Fibroblast of the aortic adventitia (primary cell): ENCODE measurements at regions not wholly inside any gene's neighbourhood (a gene's known extent, or its start where the extent isn't known, plus 50 kb on each side); places are given as distances from the start of the nearest gene placed in this dataset.

Experiments used
- DNase-seq: peaks from one replicate; pipeline ENCODE4 v3.0.0-alpha.2; 2010; ENCODE audit warnings: low read depth
- H3K4me3 ChIP-seq: 2 replicates; pipeline ENCODE4 v1.5.1; 2011; ENCODE audit warnings: low read depth, mild to moderate bottlenecking, control low read depth, low read length, moderate library complexity
- TF ChIP-seq, protein P1 (sequence below): IDR thresholded peaks from 2 replicates; pipeline ENCODE4 v1.5.1; 2011; ENCODE audit warnings: mild to moderate bottlenecking, low read length, control low read depth, inconsistent platforms; ENCODE audit not compliant: insufficient read depth

DNA sequence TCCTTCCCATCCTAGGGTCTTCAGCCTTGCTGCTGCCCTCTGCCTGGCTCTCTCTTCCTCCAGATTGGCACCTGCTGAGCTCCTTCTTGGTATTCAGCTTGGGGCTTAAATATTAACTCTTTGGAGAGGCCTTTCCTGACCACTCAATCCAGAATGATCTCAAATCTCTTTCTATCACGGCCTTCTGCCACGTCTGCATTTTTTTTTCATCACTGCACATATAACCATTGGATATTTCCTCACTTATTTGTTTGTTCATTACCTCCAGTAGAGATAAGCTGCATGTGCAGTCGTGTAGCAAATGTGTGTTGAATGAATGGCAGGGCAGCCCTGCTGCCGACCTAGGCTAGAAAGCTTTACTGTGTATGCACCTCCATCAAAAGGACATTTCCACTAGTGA lies 51.6 kb upstream of the MPP7 start:
- H3K4me3 ChIP-seq = no peak overlapping the region
- DNase-seq = no peak
- TF ChIP-seq, protein P1, sequence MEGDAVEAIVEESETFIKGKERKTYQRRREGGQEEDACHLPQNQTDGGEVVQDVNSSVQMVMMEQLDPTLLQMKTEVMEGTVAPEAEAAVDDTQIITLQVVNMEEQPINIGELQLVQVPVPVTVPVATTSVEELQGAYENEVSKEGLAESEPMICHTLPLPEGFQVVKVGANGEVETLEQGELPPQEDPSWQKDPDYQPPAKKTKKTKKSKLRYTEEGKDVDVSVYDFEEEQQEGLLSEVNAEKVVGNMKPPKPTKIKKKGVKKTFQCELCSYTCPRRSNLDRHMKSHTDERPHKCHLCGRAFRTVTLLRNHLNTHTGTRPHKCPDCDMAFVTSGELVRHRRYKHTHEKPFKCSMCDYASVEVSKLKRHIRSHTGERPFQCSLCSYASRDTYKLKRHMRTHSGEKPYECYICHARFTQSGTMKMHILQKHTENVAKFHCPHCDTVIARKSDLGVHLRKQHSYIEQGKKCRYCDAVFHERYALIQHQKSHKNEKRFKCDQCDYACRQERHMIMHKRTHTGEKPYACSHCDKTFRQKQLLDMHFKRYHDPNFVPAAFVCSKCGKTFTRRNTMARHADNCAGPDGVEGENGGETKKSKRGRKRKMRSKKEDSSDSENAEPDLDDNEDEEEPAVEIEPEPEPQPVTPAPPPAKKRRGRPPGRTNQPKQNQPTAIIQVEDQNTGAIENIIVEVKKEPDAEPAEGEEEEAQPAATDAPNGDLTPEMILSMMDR = no peak

DNA sequence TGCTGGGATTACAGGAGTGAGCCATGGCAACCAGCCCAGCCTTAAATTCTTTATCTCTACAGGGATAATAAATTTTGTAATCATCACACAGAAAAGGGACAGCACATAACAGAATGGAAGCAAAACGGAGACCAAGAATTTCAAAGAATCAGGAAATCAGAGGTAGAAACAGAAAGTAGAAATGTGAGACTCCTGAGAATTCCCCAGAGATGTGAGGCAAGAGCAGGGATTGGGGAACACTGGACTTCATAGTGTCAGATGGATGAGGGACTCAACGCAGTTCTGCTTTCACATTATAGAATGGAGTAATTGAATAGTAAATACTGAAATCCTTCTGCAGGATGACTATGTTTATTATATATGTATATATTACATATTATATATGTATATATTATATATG lies 52.5 kb upstream of the MPP7 start:
- DNase-seq = no peak
- no peak overlapping the region for H3K4me3 ChIP-seq
- TF ChIP-seq, protein P1 = no peak

DNA sequence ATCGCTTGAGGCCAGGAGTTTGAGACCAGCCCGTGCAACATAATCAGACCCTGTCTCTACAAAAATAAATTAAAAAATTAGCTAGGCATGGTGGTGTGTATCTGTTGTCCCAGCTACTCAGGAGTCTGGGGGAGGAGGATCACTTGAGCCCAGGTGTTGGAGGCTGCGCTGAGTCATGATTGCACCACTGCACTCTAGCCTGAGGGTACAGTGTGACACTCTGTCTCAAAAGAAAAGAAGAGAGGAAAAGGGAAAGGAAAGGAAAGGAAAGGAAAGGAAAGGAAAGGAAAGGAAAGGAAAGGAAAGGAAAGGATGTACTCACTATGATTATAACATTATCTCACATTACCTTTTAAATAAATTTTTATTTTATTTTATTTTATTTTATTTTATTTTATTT lies 56.5 kb upstream of the MPP7 start:
- DNase-seq = no peak
- TF ChIP-seq, protein P1 = no peak
- no peak overlapping the region for H3K4me3 ChIP-seq

DNA sequence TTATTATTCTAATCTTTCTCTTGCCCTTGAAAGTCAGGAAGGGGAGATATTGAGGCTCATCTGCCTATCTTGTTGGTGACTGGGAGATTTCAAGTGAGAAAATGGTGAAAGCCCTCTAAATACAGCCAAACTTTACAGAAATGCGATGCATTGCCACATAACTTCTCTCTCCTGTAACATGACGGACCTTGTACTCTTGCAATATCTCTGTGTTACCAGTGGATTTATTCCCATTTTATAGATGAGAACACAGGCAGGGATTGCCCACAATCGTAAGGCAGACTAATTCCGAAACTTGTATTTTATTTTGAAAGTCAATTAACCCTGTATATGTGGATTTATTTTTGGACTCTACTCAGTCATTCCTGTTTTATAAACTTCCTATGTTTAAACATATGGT lies 57.3 kb upstream of the MPP7 start:
- DNase-seq = no peak
- TF ChIP-seq, protein P1 = no peak
- no peak overlapping the region for H3K4me3 ChIP-seq

DNA sequence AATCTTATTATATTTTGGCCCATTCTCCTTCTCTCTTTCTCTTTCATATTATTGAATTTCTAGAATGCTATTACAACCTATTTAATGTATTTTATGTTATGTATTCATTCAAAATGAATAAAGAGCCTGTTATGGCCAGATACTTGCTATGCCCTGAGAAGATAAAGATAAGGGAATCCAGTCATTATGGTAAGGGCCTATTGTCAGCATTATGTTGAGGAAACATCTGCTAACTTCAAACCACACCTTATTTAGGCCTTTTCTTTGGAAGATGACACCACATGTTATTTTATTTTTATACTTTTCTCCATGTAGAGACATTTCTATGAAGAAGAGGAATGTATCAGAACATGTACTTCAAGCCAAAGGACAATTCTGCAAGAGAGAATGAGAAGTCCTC lies 60.5 kb upstream of the MPP7 start:
- TF ChIP-seq, protein P1 = no peak
- no peak for DNase-seq
- H3K4me3 ChIP-seq = no peak overlapping the region

DNA sequence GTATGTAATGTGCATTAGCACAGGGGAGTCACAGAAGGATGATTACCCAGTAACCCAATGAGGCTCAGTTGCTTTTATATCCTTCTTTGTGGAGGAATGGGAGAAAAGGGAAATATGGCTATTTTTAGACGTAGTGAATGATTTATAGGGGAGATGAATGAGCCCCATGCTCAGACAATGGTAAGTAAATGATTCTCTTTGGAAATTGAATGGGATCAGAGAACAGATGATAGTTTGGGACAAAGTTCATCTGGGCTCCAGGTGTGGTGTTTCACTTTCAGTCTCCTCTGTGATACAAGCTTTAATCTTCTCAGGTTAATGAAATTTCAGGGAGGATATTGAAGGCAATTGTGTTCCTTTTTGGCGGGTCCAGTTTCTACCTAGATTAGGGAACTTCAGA lies 63.0 kb upstream of the MPP7 start:
- no peak for DNase-seq
- H3K4me3 ChIP-seq = no peak overlapping the region
- TF ChIP-seq, protein P1 = no peak

DNA sequence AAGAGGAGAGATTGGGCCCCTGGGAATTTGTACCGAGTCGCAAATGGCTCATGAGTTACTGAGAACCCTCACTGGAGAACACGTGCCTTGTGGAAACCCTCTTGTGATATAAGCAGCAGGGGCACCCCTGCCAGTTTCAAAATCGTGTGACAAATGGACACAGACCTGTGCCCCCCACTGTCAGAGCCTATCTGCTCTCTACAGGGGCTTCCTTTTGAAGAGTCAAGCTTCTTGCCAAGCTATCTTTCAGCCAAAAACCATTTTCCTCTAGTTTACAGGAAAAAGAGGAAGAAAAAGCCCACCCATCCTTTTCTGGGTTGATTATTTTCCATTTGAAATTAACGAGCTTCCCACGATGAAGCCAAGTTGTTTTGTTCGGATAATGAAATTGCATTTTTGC lies 64.1 kb upstream of the MPP7 start:
- H3K4me3 ChIP-seq = no peak overlapping the region
- TF ChIP-seq, protein P1 = no peak
- no peak for DNase-seq
